Fibroblast of lung (primary cell): ENCODE measurements at regions not wholly inside any gene's neighbourhood (a gene's known extent, or its start where the extent isn't known, plus 50 kb on each side); places are given as distances from the start of the nearest gene placed in this dataset.
"Not testable (repeated sequence)": the region's sequence is repeated elsewhere in the genome, so short reads cannot be mapped to it uniquely, and the experiment has no call there.

ENCODE experiments used
- DNase-seq, 2 donors: peaks; one replicate each; pipeline versions ENCODE4 v3.0.0 to v3.0.0-alpha.2; 2010; ENCODE audit warnings: low read depth in 2 of 2
- H2AFZ ChIP-seq: 2 replicates; pipeline ENCODE4 v1.5.1; 2012; ENCODE audit warnings: low read length, control low read depth, inconsistent platforms
- H3K27ac ChIP-seq: 2 replicates; pipeline ENCODE4 v1.5.1; 2011; ENCODE audit warnings: low read length, control low read depth; ENCODE audit not compliant: insufficient read depth
- H3K27me3 ChIP-seq: 2 replicates; pipeline ENCODE4 v1.5.1; 2011; ENCODE audit warnings: mild to moderate bottlenecking, low read length; ENCODE audit not compliant: control insufficient read depth, insufficient read depth
- H3K36me3 ChIP-seq: 2 replicates; pipeline ENCODE4 v1.5.1; 2011; ENCODE audit warnings: low read length; ENCODE audit not compliant: control insufficient read depth, insufficient read depth
- H3K4me1 ChIP-seq: 2 replicates; pipeline ENCODE4 v1.5.1; 2011; ENCODE audit warnings: low read length; ENCODE audit not compliant: control insufficient read depth, insufficient read depth; ENCODE audit errors: extremely low read depth
- H3K4me2 ChIP-seq: 2 replicates; pipeline ENCODE4 v1.5.1; 2011; ENCODE audit warnings: low read length, control low read depth; ENCODE audit not compliant: insufficient read depth; ENCODE audit errors: extremely low read depth
- H3K4me3 ChIP-seq, 4 experiments: fragments of 200-600 bp in 1 of 4; sonication (generic) in 1 of 4; replicated peaks in 1 of 4; 2 replicates each; pipeline ENCODE4 v1.5.1; 2011 to 2016; ENCODE audit warnings: low read length in 4 of 4, low read depth in 3 of 4, mild to moderate bottlenecking in 3 of 4, control low read depth in 2 of 4, inconsistent platforms in 1 of 4, mixed read lengths in 1 of 4; ENCODE audit not compliant: insufficient read depth in 1 of 4; ENCODE audit errors: control extremely low read depth in 1 of 4
- H3K79me2 ChIP-seq: 2 replicates; pipeline ENCODE4 v1.5.1; 2012; ENCODE audit warnings: mild to moderate bottlenecking, low read length, inconsistent platforms; ENCODE audit not compliant: control insufficient read depth, insufficient read depth
- H3K9ac ChIP-seq: 2 replicates; pipeline ENCODE4 v1.5.1; 2011; ENCODE audit warnings: mild to moderate bottlenecking, low read length, control low read depth; ENCODE audit not compliant: insufficient read depth
- H3K9me3 ChIP-seq: 2 replicates; pipeline ENCODE4 v1.5.1; 2012; ENCODE audit warnings: low read depth, low read length; ENCODE audit not compliant: control insufficient read depth, insufficient read depth
- H4K20me1 ChIP-seq: 2 replicates; pipeline ENCODE4 v1.5.1; 2011; ENCODE audit warnings: low read length; ENCODE audit not compliant: control insufficient read depth, insufficient read depth; ENCODE audit errors: extremely low read depth
- CTCF ChIP-seq, 2 donors: IDR thresholded peaks in 1 of 2; conservative IDR thresholded peaks in 1 of 2; 1 replicate in 1 of 2; 2 replicates in 1 of 2; pipeline ENCODE4 v1.5.1; 2011 to 2012; ENCODE audit warnings: low read length in 2 of 2, control low read depth in 1 of 2, inconsistent platforms in 1 of 2, low read depth in 1 of 2, mild to moderate bottlenecking in 1 of 2
- EZH2 ChIP-seq: IDR thresholded peaks from 2 replicates; pipeline ENCODE4 v1.5.1; 2012; ENCODE audit warnings: low read length, control low read depth, mild to moderate bottlenecking; ENCODE audit errors: missing control alignments

- Histone ChIP-seq H3K27ac (no peak overlapping the region), H3K79me2 (no peaks in the 10 kb centered on the region), H3K27me3 (no peaks in the 10 kb centered on the region), H4K20me1 (no peaks in the 10 kb centered on the region), H3K9me3 (no peaks in the 10 kb centered on the region), H3K36me3 (no peaks in the 10 kb centered on the region), H3K4me3 (no peak overlapping the region), H3K9ac (no peak overlapping the region), H3K4me1 (no peaks in the 10 kb centered on the region), H2AFZ (no peak overlapping the region), H3K4me2 (no peak overlapping the region)
- no peak for TF ChIP-seq EZH2
- TF ChIP-seq CTCF (conservative IDR thresholded peaks at IDR 0.05 in 1 of 2, IDR thresholded peaks at IDR 0.05 in 1 of 2; ENCODE audit: low read depth in 1 of 2, low read length in 2 of 2), result no peak
- DNase-seq, result no peak
Observed at GRCh38 chr10:133012573-133013359, 70.4 kb upstream of the CFAP46 start.

GRCh38 chr10:133011882-133012281 lies 69.5 kb upstream of the CFAP46 start:
- H3K4me2 ChIP-seq, result no peak overlapping the region
- no peak for TF ChIP-seq CTCF (conservative IDR thresholded peaks at IDR 0.05 in 1 of 2, IDR thresholded peaks at IDR 0.05 in 1 of 2; ENCODE audit: low read depth in 1 of 2, low read length in 2 of 2)
- TF ChIP-seq EZH2, result no peak
- no peaks in the 10 kb centered on the region for H3K36me3 ChIP-seq
- H3K9ac ChIP-seq, result no peak overlapping the region
- no peaks in the 10 kb centered on the region for H3K9me3 ChIP-seq
- no peak overlapping the region for H2AFZ ChIP-seq
- no peak overlapping the region for H3K27ac ChIP-seq
- no peaks in the 10 kb centered on the region for H3K4me1 ChIP-seq
- H3K4me3 ChIP-seq, result no peak overlapping the region
- no peaks in the 10 kb centered on the region for H3K27me3 ChIP-seq
- no peak for DNase-seq
- H3K79me2 ChIP-seq, result no peaks in the 10 kb centered on the region
- H4K20me1 ChIP-seq, result no peaks in the 10 kb centered on the region

GRCh38 chr10:133011393-133011792 lies 69.0 kb upstream of the CFAP46 start:
- H3K9ac ChIP-seq, H3K27me3 ChIP-seq, H3K27ac ChIP-seq, H3K9me3 ChIP-seq, H3K4me2 ChIP-seq, H2AFZ ChIP-seq, H3K36me3 ChIP-seq, H4K20me1 ChIP-seq, H3K4me1 ChIP-seq, DNase-seq, H3K79me2 ChIP-seq, H3K4me3 ChIP-seq: not testable (repeated sequence)

- H3K9me3 ChIP-seq, result not testable (repeated sequence)
Observed at GRCh38 chr10:133010843-133011179, 68.4 kb upstream of the CFAP46 start.

More at GRCh38 chr10:133010843-133011179, 68.4 kb upstream of the CFAP46 start:
- not testable (repeated sequence) for H4K20me1 ChIP-seq, H3K36me3 ChIP-seq, H3K27me3 ChIP-seq, H3K4me1 ChIP-seq, H3K79me2 ChIP-seq, H2AFZ ChIP-seq, H3K27ac ChIP-seq, H3K4me3 ChIP-seq, H3K4me2 ChIP-seq, H3K9ac ChIP-seq, DNase-seq
